Fibroblast of upper back skin (primary cell): ENCODE measurements at regions not wholly inside any gene's neighbourhood (a gene's known extent, or its start where the extent isn't known, plus 50 kb on each side); places are given as distances from the start of the nearest gene placed in this dataset.
A peak's percentile ranks its signal among the peaks of the same experiment; 100 is the strongest.
"Not testable (repeated sequence)": the region's sequence is repeated elsewhere in the genome, so short reads cannot be mapped to it uniquely, and the experiment has no call there.

Source experiments
- DNase-seq: peaks from one replicate; pipeline ENCODE4 v3.0.0-alpha.2; 2013

DNA sequence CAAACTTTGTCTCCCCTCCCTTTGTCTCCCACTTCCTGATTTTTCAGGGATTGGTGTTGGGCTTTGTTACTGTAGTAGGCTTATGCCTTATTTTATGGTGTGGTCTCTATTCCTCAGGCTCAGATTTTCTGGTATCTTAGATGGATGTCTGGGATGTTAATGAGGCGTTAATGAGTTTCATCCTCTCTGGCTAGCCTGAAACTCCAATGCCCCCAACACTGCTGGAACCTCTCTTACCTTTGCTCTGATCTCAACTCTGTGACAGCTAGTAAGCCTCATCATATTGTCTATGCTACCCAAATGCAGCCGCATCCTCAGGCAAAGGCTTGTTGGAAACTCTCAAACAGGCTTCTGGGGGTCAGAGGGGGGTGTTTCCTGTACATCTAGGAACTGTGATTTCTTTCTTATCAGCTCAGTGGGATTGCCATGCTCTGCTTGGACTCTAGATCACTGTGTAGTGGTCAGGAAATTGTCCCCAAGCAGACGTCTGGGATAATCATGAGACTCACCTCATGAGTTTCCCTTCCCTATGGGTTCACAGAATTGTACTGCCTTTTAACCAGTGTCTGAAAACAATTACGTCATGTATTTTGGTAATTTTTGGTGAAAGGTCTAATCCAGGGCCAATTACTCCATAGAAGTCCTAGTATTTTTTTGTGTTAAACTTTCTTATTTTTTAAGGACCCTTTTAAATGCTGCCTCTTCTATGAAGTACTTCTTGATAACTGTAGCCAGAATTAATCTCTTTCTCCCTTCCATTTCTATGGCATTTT, 88.8 kb upstream of the TRPC7 start:
- no peak for DNase-seq

DNA sequence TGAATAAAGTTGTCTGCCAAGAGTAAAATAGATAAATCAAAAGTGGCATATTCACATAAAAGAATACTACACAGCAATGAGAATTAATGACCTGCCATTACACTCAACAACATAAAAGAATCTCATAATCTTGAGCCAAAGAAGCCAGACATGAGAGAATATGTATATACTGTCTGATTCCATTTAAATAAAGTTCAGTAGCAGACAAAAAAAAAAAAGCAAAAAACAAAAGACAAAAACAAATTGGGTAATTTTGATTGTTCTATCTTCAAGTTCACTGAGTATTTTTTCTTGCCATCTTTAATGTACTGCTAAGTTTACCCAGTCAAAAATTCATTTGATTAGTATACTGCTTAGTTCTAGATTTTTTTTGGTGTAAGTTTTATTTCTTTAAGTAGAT, 87.9 kb upstream of the TRPC7 start:
- DNase-seq: no peak

DNA sequence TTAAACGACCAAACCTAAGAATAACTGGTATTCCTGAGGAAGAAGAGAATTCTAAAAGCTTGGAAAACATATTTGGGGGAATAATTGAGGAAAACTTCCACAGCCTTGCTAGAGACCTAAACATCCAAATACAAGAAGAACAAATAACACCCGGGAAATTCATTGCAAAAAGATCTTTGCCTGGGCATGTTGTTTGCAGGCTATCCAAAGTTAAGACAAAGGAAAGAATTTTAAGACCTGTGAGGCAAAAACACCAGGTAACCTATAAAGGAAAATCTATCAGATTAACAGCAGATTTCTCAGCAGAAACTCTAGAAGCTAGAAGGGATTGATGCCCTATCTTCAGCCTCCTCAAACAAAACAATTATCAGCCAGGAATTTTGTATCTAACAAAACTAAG, 82.2 kb upstream of the TRPC7 start:
- not testable (repeated sequence) for DNase-seq

DNA sequence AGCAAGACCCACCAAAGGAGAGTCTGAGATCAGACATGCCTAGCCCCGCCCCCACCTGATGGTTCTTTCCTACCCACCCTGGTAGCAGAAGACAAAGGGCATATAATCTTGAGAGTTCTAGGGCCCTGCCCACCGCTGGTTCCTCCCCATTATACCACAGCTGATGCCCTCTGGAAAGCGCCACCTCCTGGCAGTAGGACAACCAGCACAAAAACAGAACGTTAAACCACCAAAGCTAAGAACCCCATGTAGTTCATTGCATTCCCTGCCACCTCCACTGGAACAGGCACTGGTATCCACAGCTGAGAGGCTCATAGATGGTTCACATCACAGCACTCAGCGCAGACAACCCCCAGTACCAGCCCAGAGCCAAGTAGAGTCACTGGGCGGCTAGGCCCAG, 81.2 kb upstream of the TRPC7 start:
- no peak for DNase-seq

DNA sequence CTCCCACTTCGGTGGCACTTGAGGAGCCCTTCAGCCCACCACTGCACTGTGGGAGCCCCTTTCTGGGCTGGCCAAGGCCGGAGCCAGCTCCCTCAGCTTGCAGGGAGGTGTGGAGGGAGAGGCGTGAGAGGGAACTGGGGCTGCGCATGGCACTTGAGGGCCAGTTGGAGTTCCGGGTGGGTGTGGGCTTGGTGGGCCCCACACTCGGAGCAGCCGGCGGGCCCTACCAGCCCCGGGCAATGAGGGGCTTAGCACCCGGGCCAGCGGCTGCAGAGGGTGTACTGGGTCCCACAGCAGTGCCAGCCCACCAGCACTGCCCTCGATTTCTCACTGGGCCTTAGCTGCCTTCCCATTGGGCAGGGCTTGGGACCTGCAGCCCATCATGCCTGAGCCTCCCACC, 78.8 kb upstream of the TRPC7 start:
- DNase-seq: not testable (repeated sequence)

DNA sequence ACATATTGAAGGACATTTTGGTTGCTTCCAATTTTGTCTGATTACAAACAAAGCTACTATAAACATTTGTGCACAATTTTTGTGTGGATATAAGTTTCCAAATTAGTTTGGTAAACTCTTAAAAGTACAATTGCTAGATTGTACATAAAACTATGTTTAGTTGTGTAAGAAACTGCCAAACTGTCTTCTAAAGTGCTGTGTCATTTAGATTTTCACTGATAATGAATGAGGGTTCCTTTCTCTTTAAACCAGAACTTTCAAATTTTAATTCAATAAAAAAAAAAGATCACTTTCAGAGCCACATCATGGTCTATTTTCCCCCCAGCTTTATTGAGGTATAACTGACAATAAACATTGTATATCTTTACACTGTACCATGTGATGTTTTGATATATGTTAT, 74.0 kb upstream of the TRPC7 start:
- DNase-seq: no peak

DNA sequence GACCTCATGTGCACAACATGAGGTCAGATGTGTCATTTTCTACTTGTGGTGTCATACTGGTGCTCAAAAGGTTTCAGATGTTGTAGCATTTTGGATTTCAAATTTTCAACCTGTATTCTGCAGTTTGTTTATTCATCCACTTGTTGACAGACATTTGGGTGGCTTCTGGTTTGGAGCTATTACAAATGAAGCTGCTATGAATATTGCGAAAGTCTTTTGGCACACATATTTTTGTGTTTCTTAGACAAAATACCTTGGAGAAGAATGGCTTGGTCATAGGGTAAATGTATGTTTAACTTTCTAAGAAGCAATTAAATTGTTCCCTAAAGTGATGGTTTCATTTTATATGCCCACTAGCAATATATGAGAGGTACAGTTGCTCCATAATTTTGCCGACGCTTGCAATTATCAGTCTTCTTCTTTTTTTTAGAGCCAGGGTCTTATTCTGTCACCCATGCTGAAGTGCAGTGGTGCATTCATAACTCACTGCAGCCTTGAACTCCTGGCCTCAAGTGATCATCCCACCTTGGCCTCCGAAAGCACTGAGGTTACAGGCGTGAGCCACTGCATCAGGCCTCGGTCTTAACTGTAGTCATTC, 70.7 kb upstream of the TRPC7 start:
- no peak for DNase-seq

DNA sequence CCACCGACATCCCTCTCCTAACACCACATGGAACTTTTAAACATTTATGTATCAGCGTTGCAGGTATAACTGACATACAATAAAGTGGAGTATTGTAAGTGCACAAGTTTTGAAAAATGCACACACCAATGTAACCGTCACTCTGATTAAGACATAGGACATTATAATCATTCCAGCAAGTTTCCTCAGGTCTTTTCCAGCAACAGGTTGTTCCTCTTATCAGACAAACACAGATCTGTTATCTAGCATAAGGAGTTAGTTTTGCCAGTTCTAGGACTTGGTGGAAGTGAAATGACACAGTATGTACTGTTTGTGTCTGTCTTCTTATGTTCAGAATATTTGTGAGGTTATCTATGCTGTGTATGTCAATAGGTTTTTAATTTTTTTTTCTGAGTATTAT, 69.5 kb upstream of the TRPC7 start:
- DNase-seq: no peak

DNA sequence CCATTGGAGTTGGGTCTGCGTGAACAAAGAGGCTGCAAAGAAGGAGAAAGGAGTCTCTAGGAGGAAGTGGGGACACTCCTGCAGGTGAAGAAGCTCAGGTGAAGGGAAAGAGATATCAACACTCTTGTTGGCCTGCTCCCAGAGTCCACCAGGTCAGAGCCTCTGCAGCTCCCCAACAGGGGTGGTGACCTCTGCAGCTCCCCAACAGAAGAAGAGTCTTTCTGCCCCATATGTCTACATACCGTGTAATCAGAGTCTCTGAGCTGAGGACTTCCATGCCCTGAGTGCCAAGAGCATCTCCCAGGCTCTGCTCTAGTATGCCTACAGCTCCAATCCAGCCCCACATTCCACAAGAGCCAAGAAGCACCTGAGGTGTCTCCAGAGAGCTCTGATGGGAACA, 67.4 kb upstream of the TRPC7 start:
- DNase-seq: no peak

DNA sequence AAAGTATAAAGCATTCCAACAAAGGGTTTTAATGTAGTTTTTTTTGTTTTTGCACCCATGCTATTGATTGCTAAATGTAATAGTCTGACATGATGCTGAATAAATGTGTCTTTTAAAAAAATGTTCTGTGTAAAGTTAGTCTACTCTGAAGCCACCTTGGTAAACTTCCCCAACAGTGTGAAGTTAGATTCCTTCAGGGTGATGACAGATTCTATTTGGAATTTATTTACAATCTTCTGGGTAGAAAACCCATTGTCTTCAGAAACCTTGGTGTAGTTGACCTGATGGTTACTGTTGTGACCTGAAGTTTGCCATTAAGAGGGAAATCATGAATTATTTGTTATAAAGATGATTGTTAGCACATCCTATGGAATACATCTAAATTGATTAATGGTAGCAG, 64.7 kb upstream of the TRPC7 start:
- no peak for DNase-seq

DNA sequence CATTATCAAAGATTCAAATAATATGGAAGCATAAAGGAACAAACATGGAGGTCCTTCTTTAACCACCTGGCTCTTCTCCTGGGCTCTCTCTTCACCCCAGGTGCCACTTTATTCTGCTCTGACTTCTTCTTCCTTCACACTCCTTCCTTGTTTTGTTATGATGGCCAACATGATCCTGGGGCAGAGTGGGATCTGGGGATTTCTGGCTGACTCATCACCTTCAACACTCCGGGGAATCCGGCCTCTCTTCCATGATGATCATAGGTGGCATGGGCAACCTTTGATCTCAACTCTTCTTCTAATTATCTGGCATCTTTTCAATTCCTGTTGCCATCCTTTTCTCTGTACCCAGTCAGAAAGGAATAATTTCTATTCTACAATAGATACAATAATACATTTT, 62.1 kb upstream of the TRPC7 start:
- no peak for DNase-seq

DNA sequence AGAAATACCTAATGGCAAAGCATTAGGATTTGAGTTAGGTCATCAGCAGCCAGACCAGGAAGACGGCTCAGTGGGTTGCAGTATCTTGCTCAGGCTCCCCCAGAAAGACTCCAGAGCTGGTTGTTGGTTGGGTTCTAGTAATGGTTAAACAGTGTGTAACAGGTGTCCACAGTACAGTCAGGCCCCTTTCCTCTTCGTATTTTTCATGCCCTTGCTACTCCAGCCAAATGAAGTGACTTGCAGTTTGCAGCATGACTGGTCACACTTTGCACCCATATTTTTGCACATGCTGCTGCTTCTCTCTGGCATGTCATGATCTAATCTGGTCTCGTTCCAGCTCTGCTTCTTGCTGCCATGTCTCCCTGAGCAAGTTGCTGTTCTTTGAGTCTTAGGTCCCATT, 60.6 kb upstream of the TRPC7 start:
- DNase-seq: no peak

DNA sequence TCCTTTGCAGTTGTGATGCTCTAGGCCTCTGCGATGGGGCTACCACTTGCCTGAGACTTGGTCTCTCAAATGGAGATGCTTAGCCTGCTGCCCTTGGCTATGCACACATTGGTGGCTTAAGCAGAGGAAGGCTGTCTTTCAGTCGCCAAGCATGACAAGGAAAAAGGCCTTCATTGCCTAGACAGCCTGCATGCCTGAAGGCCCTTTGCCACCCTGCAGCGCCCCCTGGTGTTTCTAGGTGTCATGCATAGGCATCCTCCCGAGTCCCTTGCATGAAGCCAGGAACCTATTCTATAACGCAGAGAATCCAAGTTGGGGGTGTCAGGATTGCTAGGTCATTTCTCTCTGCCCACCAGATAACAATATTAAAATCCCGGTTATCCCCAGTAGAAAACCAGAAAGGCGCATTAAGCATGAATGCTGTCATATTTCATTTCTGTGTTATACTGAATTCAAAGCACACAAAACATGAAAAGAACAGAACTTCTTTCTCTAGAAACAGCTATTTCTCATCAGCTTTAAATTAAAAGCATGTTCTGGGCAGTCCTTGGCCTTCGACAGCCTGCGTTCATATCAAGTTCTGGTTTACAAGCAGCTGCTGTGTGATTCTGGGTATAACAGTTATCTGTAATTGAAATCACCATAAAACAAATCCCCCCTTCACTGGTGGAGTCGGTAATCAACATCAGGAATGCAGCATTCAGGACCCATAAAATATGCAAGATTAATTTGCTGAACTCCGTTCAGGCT, 59.7 kb upstream of the TRPC7 start:
- DNase-seq: peak; percentile 61

DNA sequence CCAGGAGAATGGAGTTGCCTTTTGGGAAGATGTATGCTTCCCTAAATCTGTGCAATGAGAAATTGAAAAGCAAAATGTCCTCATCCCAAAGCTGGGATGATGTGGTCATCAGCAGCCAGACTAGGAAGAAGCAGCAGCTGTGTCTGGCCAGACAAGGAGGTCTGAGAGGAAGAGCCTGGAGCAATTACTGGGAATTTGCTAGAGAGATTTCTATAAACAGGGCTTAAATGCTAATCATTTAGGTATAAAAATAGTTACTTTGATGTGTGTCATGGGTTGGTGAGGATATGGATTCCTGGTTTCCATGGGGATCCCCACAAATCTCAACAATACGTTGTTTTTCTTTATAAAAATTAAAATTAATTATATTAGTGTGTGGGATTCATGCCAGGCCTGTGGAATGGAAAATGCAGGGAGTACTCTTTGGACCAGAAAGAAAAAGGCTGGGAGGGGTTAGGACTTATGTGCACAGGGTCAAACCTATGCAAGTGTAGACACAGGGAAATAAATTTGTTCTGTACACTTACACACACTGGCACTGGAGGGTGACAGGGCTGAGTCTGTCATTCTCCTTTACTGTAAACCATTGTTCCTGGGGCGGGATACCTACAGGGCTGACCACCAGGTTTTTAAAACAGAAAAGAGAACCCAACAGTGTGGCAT, 58.7 kb upstream of the TRPC7 start:
- DNase-seq: no peak

DNA sequence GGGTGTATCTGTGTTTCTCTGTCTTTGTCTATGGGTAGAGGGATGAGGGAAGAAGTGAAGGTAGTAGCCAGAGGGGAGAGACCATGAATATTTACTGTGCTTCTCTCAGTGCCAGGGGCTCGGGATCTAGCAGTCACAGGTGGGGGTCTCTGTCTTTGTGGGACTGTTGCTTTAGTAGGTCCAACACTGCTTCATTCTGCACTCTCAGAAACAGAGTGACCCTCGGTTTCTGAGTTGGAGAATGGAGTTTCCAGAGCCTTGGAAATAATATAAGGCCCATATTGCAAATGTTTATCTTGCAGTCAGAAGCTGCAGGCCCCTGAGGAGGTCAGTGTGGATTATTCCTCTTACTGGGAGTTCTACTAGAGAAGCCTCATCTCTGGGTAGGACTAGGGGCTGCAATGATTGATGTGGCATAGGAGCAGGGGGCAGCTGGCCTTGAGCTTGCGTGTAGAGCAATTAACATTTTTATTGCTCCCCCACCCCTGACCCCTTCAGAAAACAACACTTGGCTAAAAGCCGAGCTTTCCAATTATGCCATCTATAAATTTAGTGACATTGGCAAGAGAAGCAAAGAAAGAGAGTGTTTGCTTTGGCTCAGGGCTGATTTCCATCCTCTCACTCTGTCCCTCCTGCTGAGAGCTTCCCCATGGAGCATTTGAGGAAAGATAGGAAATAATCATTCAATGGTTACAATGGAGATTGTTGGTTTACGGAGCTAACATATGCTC, 55.0 kb upstream of the TRPC7 start:
- no peak for DNase-seq

DNA sequence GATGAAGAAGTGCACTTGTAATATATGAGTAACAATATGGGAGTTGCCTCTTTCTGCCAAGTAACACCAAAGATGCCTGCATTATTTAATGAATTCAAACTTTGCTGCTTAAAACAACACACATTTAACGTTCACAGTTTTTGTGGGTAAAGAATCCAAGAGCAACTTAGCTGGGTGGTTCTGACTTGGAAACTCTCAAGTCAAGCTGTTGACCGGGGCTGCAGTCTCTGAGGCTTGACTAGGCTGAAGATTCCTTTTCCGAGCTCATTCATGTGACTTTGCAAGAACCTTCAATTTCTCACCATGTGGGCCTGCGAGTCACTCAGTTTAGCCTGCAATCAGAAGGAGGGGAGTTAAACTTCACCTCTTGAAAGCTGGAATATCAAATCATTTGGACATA, 53.0 kb upstream of the TRPC7 start:
- DNase-seq: no peak
